ENCODE measurements at regions not wholly inside any gene's neighbourhood (a gene's known extent, or its start where the extent isn't known, plus 50 kb on each side); places are given as distances from the start of the nearest gene placed in this dataset.

DNA sequence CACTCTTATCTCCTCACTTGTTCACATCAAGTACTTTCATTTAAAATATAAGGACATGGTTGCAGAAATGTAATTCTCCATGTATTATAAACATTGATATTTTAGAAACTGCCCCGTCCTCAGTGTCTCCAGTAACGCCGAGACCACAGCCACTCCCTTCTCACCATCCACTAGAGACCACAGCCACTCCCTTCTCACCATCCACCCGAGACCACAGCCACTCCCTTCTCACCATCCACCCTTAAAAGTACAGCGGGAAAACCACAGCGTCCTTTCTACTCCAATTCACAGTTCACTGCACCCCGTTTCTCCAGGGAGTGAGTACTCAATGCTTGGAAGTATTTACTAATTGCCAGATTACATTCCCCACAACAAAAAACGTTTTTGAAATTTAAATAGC lies 1452.2 kb upstream of the ACVR2A start:
- no peaks in the 10 kb centered on the region for H3K36me3 ChIP-seq (ENCODE audit: control insufficient read depth in 1 of 2, insufficient read depth in 2 of 2, low read length in 2 of 2)
- intact Hi-C loops (cut with micrococcal nuclease) = no loop called here
- no TSS peak for BruUV-seq (replicated peaks)
- H3K4me2 ChIP-seq (ENCODE audit: low read length) = no peak overlapping the region
- no peak overlapping the region for H3K27ac ChIP-seq (ENCODE audit: low read depth, low read length)
- no peak for TF ChIP-seq SIN3A (IDR thresholded peaks at IDR 0.05; ENCODE audit: low read depth)
- no peak for TF ChIP-seq EZH2 (IDR thresholded peaks at IDR 0.05)
- no peak for TF ChIP-seq EZH2phosphoT487 (IDR thresholded peaks at IDR 0.05; ENCODE audit: borderline replicate concordance)
- TF ChIP-seq EGR1 (IDR thresholded peaks at IDR 0.05; ENCODE audit: low read depth) = no peak
- TF ChIP-seq SRF (IDR thresholded peaks at IDR 0.05; ENCODE audit: low read depth) = no peak
- TF ChIP-seq ZNF274 (IDR thresholded peaks at IDR 0.05; ENCODE audit: low read depth, low read length) = no peak
- no peak for TF ChIP-seq FOSL1 (IDR thresholded peaks at IDR 0.05; ENCODE audit: low read depth)
- TF ChIP-seq, protein P1, sequence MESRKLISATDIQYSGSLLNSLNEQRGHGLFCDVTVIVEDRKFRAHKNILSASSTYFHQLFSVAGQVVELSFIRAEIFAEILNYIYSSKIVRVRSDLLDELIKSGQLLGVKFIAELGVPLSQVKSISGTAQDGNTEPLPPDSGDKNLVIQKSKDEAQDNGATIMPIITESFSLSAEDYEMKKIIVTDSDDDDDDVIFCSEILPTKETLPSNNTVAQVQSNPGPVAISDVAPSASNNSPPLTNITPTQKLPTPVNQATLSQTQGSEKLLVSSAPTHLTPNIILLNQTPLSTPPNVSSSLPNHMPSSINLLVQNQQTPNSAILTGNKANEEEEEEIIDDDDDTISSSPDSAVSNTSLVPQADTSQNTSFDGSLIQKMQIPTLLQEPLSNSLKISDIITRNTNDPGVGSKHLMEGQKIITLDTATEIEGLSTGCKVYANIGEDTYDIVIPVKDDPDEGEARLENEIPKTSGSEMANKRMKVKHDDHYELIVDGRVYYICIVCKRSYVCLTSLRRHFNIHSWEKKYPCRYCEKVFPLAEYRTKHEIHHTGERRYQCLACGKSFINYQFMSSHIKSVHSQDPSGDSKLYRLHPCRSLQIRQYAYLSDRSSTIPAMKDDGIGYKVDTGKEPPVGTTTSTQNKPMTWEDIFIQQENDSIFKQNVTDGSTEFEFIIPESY (IDR thresholded peaks at IDR 0.05; ENCODE audit: extremely low read depth, insufficient replicate concordance, low read length) = no peak
- TF ChIP-seq CEBPB (IDR thresholded peaks at IDR 0.05; ENCODE audit: low read depth) = no peak
- TF ChIP-seq, protein P2, sequence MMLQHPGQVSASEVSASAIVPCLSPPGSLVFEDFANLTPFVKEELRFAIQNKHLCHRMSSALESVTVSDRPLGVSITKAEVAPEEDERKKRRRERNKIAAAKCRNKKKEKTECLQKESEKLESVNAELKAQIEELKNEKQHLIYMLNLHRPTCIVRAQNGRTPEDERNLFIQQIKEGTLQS (IDR thresholded peaks at IDR 0.05) = no peak
- TF ChIP-seq CBX3 (IDR thresholded peaks at IDR 0.05; ENCODE audit: low read depth) = no peak
- TF ChIP-seq, protein P3, sequence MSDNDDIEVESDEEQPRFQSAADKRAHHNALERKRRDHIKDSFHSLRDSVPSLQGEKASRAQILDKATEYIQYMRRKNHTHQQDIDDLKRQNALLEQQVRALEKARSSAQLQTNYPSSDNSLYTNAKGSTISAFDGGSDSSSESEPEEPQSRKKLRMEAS (IDR thresholded peaks at IDR 0.05) = no peak
- no peak for TF ChIP-seq YY1 (IDR thresholded peaks at IDR 0.05; ENCODE audit: extremely low read depth, insufficient replicate concordance, low read depth, low read length)
- no peaks in the 10 kb centered on the region for H3K4me1 ChIP-seq (ENCODE audit: control insufficient read depth in 1 of 2, insufficient read depth in 2 of 2, low read length in 2 of 2)
- no peaks in the 10 kb centered on the region for H3K79me2 ChIP-seq (ENCODE audit: insufficient read depth, low read length)
- ChIA-PET CTCF (no interaction called here), POLR2A (no interaction called here), RAD21 (ENCODE audit: low non-redundant PET in 1 of 2, low total read pairs in 2 of 2, uncharacterized antibody in 2 of 2, unreplicated experiment in 2 of 2) (no interaction called here)
- H2AFZ ChIP-seq (ENCODE audit: low read depth, low read length, poor library complexity, severe bottlenecking) = no peak overlapping the region
- no peak overlapping the region for H3K4me3 ChIP-seq (replicated peaks in 1 of 2; ENCODE audit: low read depth in 1 of 2, low read length in 2 of 2)
- H3K9me3 ChIP-seq (ENCODE audit: control insufficient read depth in 1 of 2, insufficient read depth in 1 of 2, low read depth in 1 of 2, low read length in 2 of 2) = no peaks in the 10 kb centered on the region
- no peak overlapping the region for H3K9ac ChIP-seq (ENCODE audit: low read length)
- no peaks in the 10 kb centered on the region for H3K9me2 ChIP-seq (ENCODE audit: insufficient read depth)
- DNase-seq (ENCODE audit: low read depth, low spot score) (no peak), ATAC-seq (no peak)
- H4K20me1 ChIP-seq (ENCODE audit: insufficient read depth) = no peaks in the 10 kb centered on the region
- no peaks in the 10 kb centered on the region for H3K27me3 ChIP-seq (ENCODE audit: insufficient read depth, low read length)
